Keratinocyte (primary cell): ENCODE measurements at regions not wholly inside any gene's neighbourhood (a gene's known extent, or its start where the extent isn't known, plus 50 kb on each side); places are given as distances from the start of the nearest gene placed in this dataset.

Experiments used
- CTCF ChIP-seq, 3 experiments: IDR thresholded peaks in 1 of 3; conservative IDR thresholded peaks in 1 of 3; optimal IDR thresholded peaks in 1 of 3; 2 replicates in 2 of 3; 3 replicates in 1 of 3; pipeline versions ENCODE3 to v1.5.1; 2011; ENCODE audit warnings: low read length in 3 of 3, mild to moderate bottlenecking in 3 of 3, moderate library complexity in 2 of 3, control low read depth in 1 of 3, inconsistent platforms in 1 of 3; ENCODE audit not compliant: insufficient read depth in 2 of 3; ENCODE audit errors: extremely low read depth in 1 of 3
- EZH2 ChIP-seq: IDR thresholded peaks from one replicate; pipeline ENCODE4 v1.6.1; 2012; ENCODE audit warnings: inconsistent platforms, mild to moderate bottlenecking, low read length, moderate library complexity

- TF ChIP-seq CTCF (optimal IDR thresholded peaks at IDR 0.05 in 1 of 3, IDR thresholded peaks at IDR 0.05 in 1 of 3, conservative IDR thresholded peaks at IDR 0.05 in 1 of 3; ENCODE audit: extremely low read depth in 1 of 3, insufficient read depth in 2 of 3, low read length in 3 of 3), result no peak
- TF ChIP-seq EZH2, result no peak
Measured at GRCh38 chr2:203621981-203622515, 84.4 kb upstream of the CD28 start.
